PC-3 (cell line): ENCODE measurements at regions not wholly inside any gene's neighbourhood (a gene's known extent, or its start where the extent isn't known, plus 50 kb on each side); places are given as distances from the start of the nearest gene placed in this dataset.

Experiments
- ATAC-seq: fragments of 200-7000 bp; cut with Tn5 transposase; 2 replicates; pipeline ENCODE4 v1.9.1; 2020; ENCODE audit warnings: mild to moderate bottlenecking, moderate library complexity
- BruUV-seq: library from RNA; stranded (reverse); fragments of 400-500 nt; replicated peaks from 2 replicates; lab custom pipeline; 2021; lab: Mats Ljungman, UMichigan
- CTCF ChIA-PET: fragments of 300-600 bp; sonication (Branson Sonifier 250); formaldehyde crosslinking; loops from one replicate; lab custom pipeline; 2022; ENCODE audit warnings: antibody characterized with exemption; lab: Charles Lee
- POLR2A ChIA-PET: fragments of 300-600 bp; sonication (Branson Sonifier 250); formaldehyde crosslinking; loops from one replicate; lab custom pipeline; 2022; ENCODE audit warnings: antibody characterized with exemption; ENCODE audit not compliant: unreplicated experiment; lab: Charles Lee
- DNase-seq: peaks from one replicate; pipeline ENCODE4 v3.0.0-alpha.2; 2015
- H2AFZ ChIP-seq: fragments of 300-600 bp; sonication (generic); 2 replicates; pipeline ENCODE4 v1.6.0; 2016; ENCODE audit warnings: antibody characterized with exemption, low read length
- H3F3A ChIP-seq: fragments of 300-600 bp; sonication (generic); one replicate; pipeline ENCODE4 v1.6.0; 2017; ENCODE audit warnings: antibody characterized with exemption, low read length, control low read depth, mild to moderate bottlenecking; ENCODE audit not compliant: unreplicated experiment
- H3K27ac ChIP-seq: fragments of 300-600 bp; sonication (generic); 2 replicates; pipeline ENCODE4 v1.5.1; 2016; ENCODE audit warnings: mild to moderate bottlenecking, low read length
- H3K27me3 ChIP-seq: fragments of 300-600 bp; sonication (generic); 2 replicates; pipeline ENCODE4 v1.6.1; 2016; ENCODE audit warnings: low read length, mixed read lengths
- H3K36me3 ChIP-seq: fragments of 300-600 bp; sonication (generic); 2 replicates; pipeline ENCODE4 v1.6.1; 2016; ENCODE audit warnings: low read depth, mixed run types, low read length, mixed read lengths
- H3K4me1 ChIP-seq: fragments of 300-600 bp; sonication (generic); 2 replicates; pipeline ENCODE4 v1.5.1; 2016; ENCODE audit warnings: low read length; ENCODE audit not compliant: insufficient read depth
- H3K4me2 ChIP-seq: fragments of 300-600 bp; sonication (generic); 2 replicates; pipeline ENCODE4 v1.6.0; 2016; ENCODE audit warnings: low read length
- H3K4me3 ChIP-seq: fragments of 300-600 bp; sonication (generic); 2 replicates; pipeline ENCODE4 v1.5.1; 2016; ENCODE audit warnings: mild to moderate bottlenecking, low read length, mixed read lengths
- H3K79me2 ChIP-seq: fragments of 300-600 bp; sonication (generic); 2 replicates; pipeline ENCODE4 v1.6.1; 2017; ENCODE audit warnings: low read length, mixed read lengths
- H3K9ac ChIP-seq: fragments of 300-600 bp; sonication (generic); 2 replicates; pipeline ENCODE4 v1.6.0; 2016; ENCODE audit warnings: mild to moderate bottlenecking, low read length
- H3K9me2 ChIP-seq: fragments of 300-600 bp; sonication (generic); replicated peaks from 2 replicates; pipeline ENCODE4 v1.6.1; 2016; ENCODE audit warnings: mixed run types, low read length, mixed read lengths
- H3K9me3 ChIP-seq: fragments of 300-600 bp; sonication (generic); 2 replicates; pipeline ENCODE4 v1.6.1; 2016; ENCODE audit warnings: low read length, mixed read lengths
- H4K20me1 ChIP-seq: fragments of 300-600 bp; sonication (generic); 2 replicates; pipeline ENCODE4 v1.6.1; 2016; ENCODE audit warnings: low read length, mixed read lengths
- CTCF ChIP-seq: fragments of 300-600 bp; sonication (generic); conservative IDR thresholded peaks from 2 replicates; pipeline ENCODE4 v1.5.1; 2017; ENCODE audit warnings: antibody characterized with exemption, low read depth, mild to moderate bottlenecking, low read length
- EZH2 ChIP-seq: fragments of 300-600 bp; sonication (generic); IDR thresholded peaks from one replicate; pipeline ENCODE4 v1.6.1; 2017; ENCODE audit warnings: antibody characterized with exemption, mild to moderate bottlenecking, low read length; ENCODE audit not compliant: unreplicated experiment
- EZH2phosphoT487 ChIP-seq: fragments of 300-600 bp; sonication (generic); IDR thresholded peaks from 2 replicates; pipeline ENCODE4 v1.6.1; 2018; ENCODE audit warnings: mild to moderate bottlenecking, antibody characterized with exemption, low read length, borderline replicate concordance
- intact Hi-C: fragments of 100-400 bp; cut with micrococcal nuclease; formaldehyde crosslinking; loops from 2 replicates; pipeline ENCODE4 v1.9.0; 2023

GRCh38 chr3:157844800-157845565, 261.2 kb downstream of the SHOX2 start:
- intact Hi-C loops: no loop called here
- Histone ChIP-seq H3K27me3 (no peaks in the 10 kb centered on the region), H3K27ac (no peak overlapping the region), H2AFZ (no peak overlapping the region), H3F3A (no peaks in the 10 kb centered on the region), H3K36me3 (no peaks in the 10 kb centered on the region), H3K9me3 (no peaks in the 10 kb centered on the region), H3K4me3 (no peak overlapping the region), H3K9me2 (no peaks in the 10 kb centered on the region), H4K20me1 (no peaks in the 10 kb centered on the region), H3K4me1 (no peaks in the 10 kb centered on the region), H3K4me2 (no peak overlapping the region), H3K79me2 (no peaks in the 10 kb centered on the region), H3K9ac (no peak overlapping the region)
- TF ChIP-seq EZH2 (no peak), CTCF (no peak), EZH2phosphoT487 (no peak)
- POLR2A ChIA-PET: no interaction called here
- BruUV-seq: no TSS peak
- ATAC-seq: no peak
- CTCF ChIA-PET: no interaction called here
- no peak for DNase-seq

DNA sequence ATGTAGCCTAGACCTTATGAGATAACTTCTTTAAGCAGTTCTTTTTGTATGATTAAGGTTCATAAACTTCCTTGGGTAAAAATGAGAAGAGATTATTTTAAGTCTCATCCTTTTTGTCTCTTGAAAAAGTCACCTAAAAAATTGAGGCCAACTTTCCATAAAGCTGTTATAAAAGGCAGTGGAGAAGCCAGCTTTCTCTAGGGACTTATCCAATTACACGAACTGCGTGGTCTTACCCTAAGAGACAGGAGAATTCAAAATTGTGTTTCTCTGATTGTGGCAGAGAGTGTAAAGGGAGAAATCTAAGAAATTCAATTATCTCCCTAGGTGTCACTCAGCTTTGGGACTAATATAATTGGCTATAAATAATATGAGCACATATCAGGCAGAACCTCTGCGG, 262.0 kb downstream of the SHOX2 start:
- no peak for DNase-seq
- intact Hi-C loops: no loop called here
- no TSS peak for BruUV-seq
- H3K4me3 ChIP-seq: no peak overlapping the region
- ChIA-PET CTCF (no interaction called here), POLR2A (no interaction called here)
- H3K9ac ChIP-seq: no peak overlapping the region
- H3K9me2 ChIP-seq: no peaks in the 10 kb centered on the region
- H3K27ac ChIP-seq: no peak overlapping the region
- H2AFZ ChIP-seq: no peak overlapping the region
- no peaks in the 10 kb centered on the region for H3F3A ChIP-seq
- H3K27me3 ChIP-seq: no peaks in the 10 kb centered on the region
- TF ChIP-seq EZH2phosphoT487: no peak
- TF ChIP-seq CTCF: no peak
- TF ChIP-seq EZH2: no peak
- H3K4me1 ChIP-seq: no peaks in the 10 kb centered on the region
- no peak for ATAC-seq
- H3K36me3 ChIP-seq: no peaks in the 10 kb centered on the region
- no peak overlapping the region for H3K4me2 ChIP-seq
- no peaks in the 10 kb centered on the region for H3K79me2 ChIP-seq
- no peaks in the 10 kb centered on the region for H4K20me1 ChIP-seq
- H3K9me3 ChIP-seq: no peaks in the 10 kb centered on the region

- no TSS peak for BruUV-seq
- Histone ChIP-seq H2AFZ (no peak overlapping the region), H3K27me3 (no peaks in the 10 kb centered on the region), H3K79me2 (no peaks in the 10 kb centered on the region), H3F3A (no peaks in the 10 kb centered on the region), H3K9me2 (no peaks in the 10 kb centered on the region), H3K36me3 (no peaks in the 10 kb centered on the region), H3K4me2 (no peak overlapping the region), H3K27ac (no peak overlapping the region), H3K9ac (no peak overlapping the region), H3K4me3 (no peak overlapping the region), H4K20me1 (no peaks in the 10 kb centered on the region), H3K4me1 (no peaks in the 10 kb centered on the region), H3K9me3 (no peaks in the 10 kb centered on the region)
- TF ChIP-seq EZH2phosphoT487: no peak
- TF ChIP-seq CTCF: no peak
- no peak for TF ChIP-seq EZH2
- ATAC-seq (no peak), DNase-seq (no peak)
- ChIA-PET CTCF (interaction anchor here (0.6 kb wide), 1 partner anchor 234 kb away, joined by 4 read pairs; no protein-coding TSS in a partner anchor), POLR2A (no interaction called here)
- intact Hi-C loops: no loop called here
Measured at GRCh38 chr3:157841029-157841428, 265.2 kb downstream of the SHOX2 start.
